Pancreas (tissue), 10 donors: ENCODE measurements at regions not wholly inside any gene's neighbourhood (a gene's known extent, or its start where the extent isn't known, plus 50 kb on each side); places are given as distances from the start of the nearest gene placed in this dataset.

Source experiments
- ATAC-seq, 4 donors: fragments of 200-7000 bp; cut with Tn5 transposase; one replicate each; pipeline versions ENCODE4 v1.8.0 to v1.9.1; 2020; ENCODE audit warnings: mild to moderate bottlenecking in 4 of 4, moderate library complexity in 4 of 4
- DNase-seq, 6 donors: peaks; one replicate each; pipeline ENCODE4 v3.0.0-alpha.2; 2020
- FAIRE-seq: peaks from 2 replicates; lab custom pipeline; 2012; peaks lifted over from hg19 to GRCh38; lab: Jason Lieb, UNC
- H3K27ac ChIP-seq, 4 donors: fragments of 200-600 bp; sonication (generic); 1 replicate in 3 of 4; 2 replicates in 1 of 4; pipeline versions ENCODE4 v1.5.0 to v1.8.0; 2020
- H3K27me3 ChIP-seq, 4 donors: fragments of 200-600 bp; one replicate each; pipeline ENCODE4 v1.8.0; 2021
- H3K36me3 ChIP-seq, 3 donors: fragments of 200-600 bp; sonication (generic) in 1 of 3; one replicate each; pipeline versions ENCODE4 v1.5.0 to v1.8.0; 2020 to 2021
- H3K4me1 ChIP-seq, 3 donors: fragments of 200-600 bp; one replicate each; pipeline ENCODE4 v1.8.0; 2021
- H3K4me3 ChIP-seq, 4 donors: fragments of 200-600 bp; sonication (generic) in 2 of 4; one replicate each; pipeline versions ENCODE4 v1.5.0 to v1.8.0; 2020 to 2021
- H3K9me3 ChIP-seq, 4 donors: fragments of 200-600 bp; one replicate each; pipeline ENCODE4 v1.8.0; 2021
- WGBS, 2 donors: extraction: QIAGEN DNeasy Blood & Tissue Kit; methylation state at CpG; one replicate each; pipeline ENCODE4 v1.1.7; 2013; 5-methylcytosine and 5-hydroxymethylcytosine counted together
- intact Hi-C, 3 donors: fragments of 100-400 bp; cut with DNase I; formaldehyde crosslinking; loops; one replicate each; pipeline versions ENCODE4 v1.11.1 to v1.14.2; 2022
- TF ChIP-seq, protein P1 (sequence below), 4 donors: fragments of 200-600 bp; sonication (generic) in 3 of 4; IDR thresholded peaks; one replicate each; pipeline versions ENCODE4 v1.5.0 to v1.8.0; 2021; ENCODE audit warnings: antibody characterized with exemption in 4 of 4
- donor health status: healthy with polysubstance abuse.
- donor health status: DM: no; HTN: no; CAD: no; lungs with moderate emphysema.
- donor health status: DM: no; HTN: no; CAD: no.
- donor health status: control.
- donor health status: control.
- donor health status: Bipolar disorder and iron deficiency.
- donor health status: DM: yes; HTN: yes; CAD: no.
- donor health status: DM: no; HTN: no; CAD: no.
- donor health status: DM: no; HTN: no; CAD: no.
- donor health status: DM: yes; HTN: yes; CAD: no.

DNA sequence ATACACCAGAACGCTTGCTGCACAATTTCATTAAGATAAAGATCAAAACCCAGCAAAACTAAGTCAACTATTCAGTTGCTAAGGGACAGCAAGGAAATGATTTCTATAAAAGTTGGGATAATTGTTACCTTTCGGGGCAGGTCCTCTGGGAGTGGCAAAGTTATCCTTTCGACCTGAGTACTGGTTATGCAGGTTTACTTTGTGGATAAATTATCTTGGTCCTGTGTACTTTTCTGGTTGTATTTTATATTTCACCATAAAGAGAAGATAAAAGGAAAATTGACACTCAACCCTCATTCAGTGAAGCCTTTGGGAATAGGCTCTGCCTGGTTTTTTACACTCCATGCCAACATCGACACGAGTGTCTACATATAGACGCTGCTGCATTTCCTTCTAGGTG lies 146.5 kb downstream of the SYK start:
- Histone ChIP-seq H3K36me3 (no peaks in the 10 kb centered on the region), H3K27ac (no peak overlapping the region), H3K9me3 (no peaks in the 10 kb centered on the region), H3K4me1 (no peaks in the 10 kb centered on the region), H3K4me3 (no peak overlapping the region), H3K27me3 (no peaks in the 10 kb centered on the region)
- WGBS, 2 donors = 63 to 71% methylated on average over 6 of the region's 6 CpGs
- ATAC-seq = no peak
- no peak for DNase-seq
- peak; percentile 26 for FAIRE-seq
- TF ChIP-seq, protein P1, sequence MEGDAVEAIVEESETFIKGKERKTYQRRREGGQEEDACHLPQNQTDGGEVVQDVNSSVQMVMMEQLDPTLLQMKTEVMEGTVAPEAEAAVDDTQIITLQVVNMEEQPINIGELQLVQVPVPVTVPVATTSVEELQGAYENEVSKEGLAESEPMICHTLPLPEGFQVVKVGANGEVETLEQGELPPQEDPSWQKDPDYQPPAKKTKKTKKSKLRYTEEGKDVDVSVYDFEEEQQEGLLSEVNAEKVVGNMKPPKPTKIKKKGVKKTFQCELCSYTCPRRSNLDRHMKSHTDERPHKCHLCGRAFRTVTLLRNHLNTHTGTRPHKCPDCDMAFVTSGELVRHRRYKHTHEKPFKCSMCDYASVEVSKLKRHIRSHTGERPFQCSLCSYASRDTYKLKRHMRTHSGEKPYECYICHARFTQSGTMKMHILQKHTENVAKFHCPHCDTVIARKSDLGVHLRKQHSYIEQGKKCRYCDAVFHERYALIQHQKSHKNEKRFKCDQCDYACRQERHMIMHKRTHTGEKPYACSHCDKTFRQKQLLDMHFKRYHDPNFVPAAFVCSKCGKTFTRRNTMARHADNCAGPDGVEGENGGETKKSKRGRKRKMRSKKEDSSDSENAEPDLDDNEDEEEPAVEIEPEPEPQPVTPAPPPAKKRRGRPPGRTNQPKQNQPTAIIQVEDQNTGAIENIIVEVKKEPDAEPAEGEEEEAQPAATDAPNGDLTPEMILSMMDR (IDR thresholded peaks at IDR 0.05) = no peak
- intact Hi-C loops = no loop called here

- Histone ChIP-seq H3K4me1 (no peaks in the 10 kb centered on the region), H3K27me3 (no peaks in the 10 kb centered on the region), H3K4me3 (no peak overlapping the region), H3K27ac (no peak overlapping the region), H3K9me3 (no peaks in the 10 kb centered on the region), H3K36me3 (no peaks in the 10 kb centered on the region)
- no peak for ATAC-seq
- WGBS, 2 donors = 40 to 44% methylated on average over 3 of the region's 3 CpGs
- intact Hi-C loops = no loop called here
- DNase-seq = no peak
- FAIRE-seq = no peak
- TF ChIP-seq, protein P1 (IDR thresholded peaks at IDR 0.05) = no peak
Measured at GRCh38 chr9:90950600-90950999, 149.0 kb downstream of the SYK start.

DNA sequence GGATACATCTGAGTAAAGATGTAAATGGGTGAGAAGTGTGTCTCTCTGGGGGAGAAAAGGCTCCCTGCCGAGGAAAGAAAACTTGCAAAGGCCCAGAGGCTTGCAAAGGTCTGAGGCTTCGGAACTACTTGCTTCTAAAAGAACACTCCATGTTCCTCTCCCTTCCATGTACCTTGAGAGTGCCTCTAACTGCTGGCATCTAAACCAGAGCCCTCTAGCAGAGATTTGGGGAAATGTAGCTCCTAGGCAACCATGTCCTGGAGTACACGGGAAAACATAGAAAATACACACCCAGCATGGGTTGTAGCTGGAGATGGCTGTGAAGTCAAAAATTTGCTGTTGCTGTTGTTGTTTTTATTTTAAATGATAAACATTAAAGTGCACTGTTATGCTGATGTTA lies 151.6 kb downstream of the SYK start:
- H3K27ac ChIP-seq = no peak overlapping the region
- no peaks in the 10 kb centered on the region for H3K9me3 ChIP-seq
- no peaks in the 10 kb centered on the region for H3K36me3 ChIP-seq
- intact Hi-C loops = no loop called here
- H3K4me3 ChIP-seq = no peak overlapping the region
- TF ChIP-seq, protein P1 (IDR thresholded peaks at IDR 0.05) = no peak
- H3K4me1 ChIP-seq = no peaks in the 10 kb centered on the region
- DNase-seq (no peak), ATAC-seq (no peak), FAIRE-seq (no peak)
- H3K27me3 ChIP-seq = no peaks in the 10 kb centered on the region
- 48 to 49% methylated on average over 3 of the region's 3 CpGs for WGBS, 2 donors

- ATAC-seq (no peak), FAIRE-seq (no peak), DNase-seq (no peak)
- H3K4me3 ChIP-seq = no peak overlapping the region
- H3K27ac ChIP-seq = no peak overlapping the region
- intact Hi-C loops = no loop called here
- H3K27me3 ChIP-seq = no peaks in the 10 kb centered on the region
- WGBS, 2 donors = 70 to 79% methylated on average over 3 of the region's 3 CpGs
- H3K36me3 ChIP-seq = no peaks in the 10 kb centered on the region
- no peaks in the 10 kb centered on the region for H3K4me1 ChIP-seq
- TF ChIP-seq, protein P1 (IDR thresholded peaks at IDR 0.05) = no peak
- no peaks in the 10 kb centered on the region for H3K9me3 ChIP-seq
Measured at GRCh38 chr9:90953805-90954204, 152.2 kb downstream of the SYK start.

GRCh38 chr9:90956026-90956810 lies 154.6 kb downstream of the SYK start:
- no peaks in the 10 kb centered on the region for H3K27me3 ChIP-seq
- TF ChIP-seq, protein P1 (IDR thresholded peaks at IDR 0.05) = no peak
- H3K9me3 ChIP-seq = no peaks in the 10 kb centered on the region
- no peak for FAIRE-seq
- H3K4me3 ChIP-seq = no peak overlapping the region
- intact Hi-C loops = no loop called here
- no peak for ATAC-seq
- 75 to 81% methylated on average over 9 of the region's 9 CpGs for WGBS, 2 donors
- H3K36me3 ChIP-seq = no peaks in the 10 kb centered on the region
- no peak overlapping the region for H3K27ac ChIP-seq
- H3K4me1 ChIP-seq = no peaks in the 10 kb centered on the region
- DNase-seq = no peak
